PFSK-1 (cell line): ENCODE measurements at regions not wholly inside any gene's neighbourhood (a gene's known extent, or its start where the extent isn't known, plus 50 kb on each side); places are given as distances from the start of the nearest gene placed in this dataset.

ENCODE experiments used
- POLR2AphosphoS5 ChIP-seq: IDR thresholded peaks from 2 replicates; pipeline ENCODE4 v1.6.1; 2012; ENCODE audit warnings: low read depth, mild to moderate bottlenecking, control low read depth, low read length, moderate library complexity
- SIN3A ChIP-seq: IDR thresholded peaks from 2 replicates; pipeline ENCODE4 v1.6.1; 2012; ENCODE audit warnings: mild to moderate bottlenecking, low read length, moderate library complexity, borderline replicate concordance; ENCODE audit not compliant: insufficient read depth

GRCh38 chr10:130664526-130664925 is 528.3 kb downstream of the GLRX3 start:
- no peak for TF ChIP-seq SIN3A
- TF ChIP-seq POLR2AphosphoS5, result no peak
